ENCODE measurements at regions not wholly inside any gene's neighbourhood (a gene's known extent, or its start where the extent isn't known, plus 50 kb on each side); places are given as distances from the start of the nearest gene placed in this dataset.

GRCh38 chr20:48010623-48011022 is 225.3 kb upstream of the SULF2 start:
- no peaks in the 10 kb centered on the region for H3K36me3 Mint-ChIP-seq (ENCODE audit: low read depth)
- no peak for TF ChIP-seq CTCF (IDR thresholded peaks at IDR 0.05)
- peaks cover 12% of the 10 kb centered on the region for H3K27me3 Mint-ChIP-seq
- intact Hi-C loops (cut with micrococcal nuclease) = no loop called here
- no peak overlapping the region for H3K27ac Mint-ChIP-seq
- POLR2A ChIA-PET = no interaction called here
- H3K4me3 Mint-ChIP-seq = no peak overlapping the region
- ATAC-seq (no peak), DNase-seq (no peak)
- no peaks in the 10 kb centered on the region for H3K4me1 Mint-ChIP-seq (ENCODE audit: low read depth)
- CTCF ChIA-PET = no interaction called here
- peaks cover 14% of the 10 kb centered on the region for H3K9me3 Mint-ChIP-seq

- Mint-ChIP-seq H3K36me3 (ENCODE audit: low read depth) (no peaks in the 10 kb centered on the region), H3K9me3 (peaks cover 14% of the 10 kb centered on the region), H3K27ac (no peak overlapping the region), H3K27me3 (peaks cover 24% of the 10 kb centered on the region), H3K4me3 (no peak overlapping the region), H3K4me1 (ENCODE audit: low read depth) (no peaks in the 10 kb centered on the region)
- ChIA-PET POLR2A (no interaction called here), CTCF (interaction anchor here (0.9 kb wide), 1 partner anchor 13 kb away, joined by 3 read pairs; no protein-coding TSS in a partner anchor)
- ATAC-seq (no peak), DNase-seq (no peak)
- intact Hi-C loops (cut with micrococcal nuclease) = no loop called here
- no peak for TF ChIP-seq CTCF (IDR thresholded peaks at IDR 0.05)
Measured at GRCh38 chr20:48008850-48009515, 223.7 kb upstream of the SULF2 start.

GRCh38 chr20:48007351-48007750 is 222.1 kb upstream of the SULF2 start:
- TF ChIP-seq CTCF (IDR thresholded peaks at IDR 0.05) = no peak
- H3K27me3 Mint-ChIP-seq = peaks cover 26% of the 10 kb centered on the region
- no peak for ATAC-seq
- intact Hi-C loops (cut with micrococcal nuclease) = no loop called here
- H3K27ac Mint-ChIP-seq = no peak overlapping the region
- H3K4me1 Mint-ChIP-seq (ENCODE audit: low read depth) = no peaks in the 10 kb centered on the region
- ChIA-PET CTCF (no interaction called here), POLR2A (no interaction called here)
- no peak for DNase-seq
- H3K36me3 Mint-ChIP-seq (ENCODE audit: low read depth) = no peaks in the 10 kb centered on the region
- H3K4me3 Mint-ChIP-seq = no peak overlapping the region
- peaks cover 14% of the 10 kb centered on the region for H3K9me3 Mint-ChIP-seq

GRCh38 chr20:48006036-48006833 is 221.0 kb upstream of the SULF2 start:
- Mint-ChIP-seq H3K36me3 (ENCODE audit: low read depth) (no peaks in the 10 kb centered on the region), H3K27ac (no peak overlapping the region), H3K9me3 (peaks cover 7% of the 10 kb centered on the region), H3K4me1 (ENCODE audit: low read depth) (no peaks in the 10 kb centered on the region), H3K4me3 (no peak overlapping the region), H3K27me3 (peaks cover 26% of the 10 kb centered on the region)
- CTCF ChIA-PET = no interaction called here
- POLR2A ChIA-PET = no interaction called here
- no peak for ATAC-seq
- intact Hi-C loops (cut with micrococcal nuclease) = no loop called here
- no peak for TF ChIP-seq CTCF (IDR thresholded peaks at IDR 0.05)
- no peak for DNase-seq

- Mint-ChIP-seq H3K4me1 (ENCODE audit: low read depth) (no peaks in the 10 kb centered on the region), H3K9me3 (peaks cover 4% of the 10 kb centered on the region), H3K36me3 (ENCODE audit: low read depth) (no peaks in the 10 kb centered on the region), H3K27ac (no peak overlapping the region), H3K27me3 (peaks cover 24% of the 10 kb centered on the region), H3K4me3 (no peak overlapping the region)
- ChIA-PET POLR2A (no interaction called here), CTCF (no interaction called here)
- no peak for ATAC-seq
- intact Hi-C loops (cut with micrococcal nuclease) = no loop called here
- no peak for TF ChIP-seq CTCF (IDR thresholded peaks at IDR 0.05)
- DNase-seq = no peak
Measured at GRCh38 chr20:48003021-48003420, 217.7 kb upstream of the SULF2 start.
